Fibroblast of pulmonary artery (primary cell): ENCODE measurements at regions not wholly inside any gene's neighbourhood (a gene's known extent, or its start where the extent isn't known, plus 50 kb on each side); places are given as distances from the start of the nearest gene placed in this dataset.

ENCODE experiments used
- DNase-seq: peaks from one replicate; pipeline ENCODE4 v3.0.0-alpha.2; 2010; ENCODE audit warnings: low read depth
- H3K4me3 ChIP-seq: replicated peaks from 2 replicates; pipeline ENCODE4 v1.5.1; 2011; ENCODE audit warnings: low read depth, mild to moderate bottlenecking, control low read depth, low read length, moderate library complexity
- CTCF ChIP-seq: IDR thresholded peaks from 2 replicates; pipeline ENCODE4 v1.5.1; 2011; ENCODE audit warnings: mild to moderate bottlenecking, control low read depth, low read length, inconsistent platforms; ENCODE audit errors: missing control alignments

GRCh38 chr12:107586256-107586970 is 99.2 kb upstream of the PWP1 start:
- no peak overlapping the region for H3K4me3 ChIP-seq
- no peak for TF ChIP-seq CTCF
- no peak for DNase-seq

GRCh38 chr12:107590413-107590812 is 95.2 kb upstream of the PWP1 start:
- DNase-seq: no peak
- TF ChIP-seq CTCF: no peak
- H3K4me3 ChIP-seq: no peak overlapping the region

- no peak for TF ChIP-seq CTCF
- no peak for DNase-seq
- H3K4me3 ChIP-seq: no peak overlapping the region
These were observed 94.7 kb upstream of the PWP1 start for GRCh38 chr12:107590814-107591375.

- no peak for DNase-seq
- no peak overlapping the region for H3K4me3 ChIP-seq
- no peak for TF ChIP-seq CTCF
These were observed 91.8 kb upstream of the PWP1 start for GRCh38 chr12:107593713-107594381.

- TF ChIP-seq CTCF: no peak
- H3K4me3 ChIP-seq: no peak overlapping the region
- peak; percentile 30 for DNase-seq
These were observed 90.6 kb upstream of the PWP1 start for GRCh38 chr12:107594995-107595394.

GRCh38 chr12:107597695-107598410 is 87.7 kb upstream of the PWP1 start:
- no peak for DNase-seq
- no peak for TF ChIP-seq CTCF
- H3K4me3 ChIP-seq: no peak overlapping the region
